C4-2B (cell line): ENCODE measurements at regions not wholly inside any gene's neighbourhood (a gene's known extent, or its start where the extent isn't known, plus 50 kb on each side); places are given as distances from the start of the nearest gene placed in this dataset.

Experiments used
- ZFX ChIP-seq: fragments of 450-650 bp; IDR thresholded peaks from 2 replicates; pipeline ENCODE4 v1.6.1; 2017
- TF ChIP-seq, protein P1 (sequence below): fragments of 450-650 bp; conservative IDR thresholded peaks from 2 replicates; pipeline ENCODE4 v1.5.1; 2017; ENCODE audit warnings: mild to moderate bottlenecking

DNA sequence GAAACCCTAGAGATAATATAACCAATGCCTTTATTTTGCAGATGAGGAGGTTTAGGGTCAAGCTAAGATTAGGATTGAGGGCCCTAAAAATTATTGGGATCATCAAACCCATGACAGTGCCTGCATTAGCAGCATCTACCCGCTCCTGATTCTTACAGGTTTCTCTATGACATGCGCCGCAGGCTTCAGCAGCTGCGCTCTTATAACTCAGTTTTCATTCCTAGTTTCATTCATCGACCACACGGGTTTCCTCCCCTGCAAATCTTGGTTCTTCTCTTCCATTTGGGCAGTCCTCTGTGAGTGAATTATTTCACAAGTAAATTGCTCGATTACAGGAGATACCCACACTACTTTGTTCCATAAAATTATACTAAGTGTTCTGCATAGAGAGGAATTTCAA lies 137.2 kb downstream of the SLC24A2 start:
- TF ChIP-seq, protein P1, sequence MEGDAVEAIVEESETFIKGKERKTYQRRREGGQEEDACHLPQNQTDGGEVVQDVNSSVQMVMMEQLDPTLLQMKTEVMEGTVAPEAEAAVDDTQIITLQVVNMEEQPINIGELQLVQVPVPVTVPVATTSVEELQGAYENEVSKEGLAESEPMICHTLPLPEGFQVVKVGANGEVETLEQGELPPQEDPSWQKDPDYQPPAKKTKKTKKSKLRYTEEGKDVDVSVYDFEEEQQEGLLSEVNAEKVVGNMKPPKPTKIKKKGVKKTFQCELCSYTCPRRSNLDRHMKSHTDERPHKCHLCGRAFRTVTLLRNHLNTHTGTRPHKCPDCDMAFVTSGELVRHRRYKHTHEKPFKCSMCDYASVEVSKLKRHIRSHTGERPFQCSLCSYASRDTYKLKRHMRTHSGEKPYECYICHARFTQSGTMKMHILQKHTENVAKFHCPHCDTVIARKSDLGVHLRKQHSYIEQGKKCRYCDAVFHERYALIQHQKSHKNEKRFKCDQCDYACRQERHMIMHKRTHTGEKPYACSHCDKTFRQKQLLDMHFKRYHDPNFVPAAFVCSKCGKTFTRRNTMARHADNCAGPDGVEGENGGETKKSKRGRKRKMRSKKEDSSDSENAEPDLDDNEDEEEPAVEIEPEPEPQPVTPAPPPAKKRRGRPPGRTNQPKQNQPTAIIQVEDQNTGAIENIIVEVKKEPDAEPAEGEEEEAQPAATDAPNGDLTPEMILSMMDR: no peak
- no peak for TF ChIP-seq ZFX
